GM18502 (cell line): ENCODE measurements at regions not wholly inside any gene's neighbourhood (a gene's known extent, or its start where the extent isn't known, plus 50 kb on each side); places are given as distances from the start of the nearest gene placed in this dataset.
"Not testable (repeated sequence)": the region's sequence is repeated elsewhere in the genome, so short reads cannot be mapped to it uniquely, and the experiment has no call there.

Experiments
- ATAC-seq: cut with Tn5 transposase; IDR thresholded peaks from one replicate; pipeline ENCODE4 v1.9.1; 2021; ENCODE audit warnings: mild to moderate bottlenecking; ENCODE audit not compliant: unreplicated experiment, poor library complexity

- no peak for ATAC-seq
Observed at GRCh38 chr6:164346631-164347030, 932.1 kb downstream of the QKI start.

- no peak for ATAC-seq
Observed at GRCh38 chr6:164345806-164346496, 931.4 kb downstream of the QKI start.

- ATAC-seq = no peak
Observed at GRCh38 chr6:164345327-164345726, 930.8 kb downstream of the QKI start.

GRCh38 chr6:164344801-164345291, 930.3 kb downstream of the QKI start:
- no peak for ATAC-seq

- ATAC-seq = not testable (repeated sequence)
Observed at GRCh38 chr6:164339442-164339841, 924.9 kb downstream of the QKI start.

- ATAC-seq = no peak
Observed at GRCh38 chr6:164337925-164338397, 923.4 kb downstream of the QKI start.

- no peak for ATAC-seq
Observed at GRCh38 chr6:164337024-164337924, 922.8 kb downstream of the QKI start.

- no peak for ATAC-seq
Observed at GRCh38 chr6:164336455-164336854, 921.9 kb downstream of the QKI start.

- no peak for ATAC-seq
Observed at GRCh38 chr6:164331026-164331425, 916.5 kb downstream of the QKI start.

GRCh38 chr6:164325168-164325567, 910.6 kb downstream of the QKI start:
- no peak for ATAC-seq

- ATAC-seq = no peak
Observed at GRCh38 chr6:164322533-164322932, 908.0 kb downstream of the QKI start.

GRCh38 chr6:164321297-164321696, 906.8 kb downstream of the QKI start:
- no peak for ATAC-seq

GRCh38 chr6:164315376-164315775, 900.9 kb downstream of the QKI start:
- no peak for ATAC-seq

GRCh38 chr6:164308339-164308738, 893.8 kb downstream of the QKI start:
- ATAC-seq = no peak

- ATAC-seq = no peak
Observed at GRCh38 chr6:164303102-164303964, 888.8 kb downstream of the QKI start.

GRCh38 chr6:164296411-164296810, 881.9 kb downstream of the QKI start:
- ATAC-seq = no peak

- ATAC-seq = no peak
Observed at GRCh38 chr6:164294047-164294784, 879.7 kb downstream of the QKI start.

GRCh38 chr6:164291224-164291623, 876.7 kb downstream of the QKI start:
- ATAC-seq = no peak

- no peak for ATAC-seq
Observed at GRCh38 chr6:164290101-164290500, 875.6 kb downstream of the QKI start.

GRCh38 chr6:164286011-164286410, 871.5 kb downstream of the QKI start:
- no peak for ATAC-seq
